ENCODE measurements at regions not wholly inside any gene's neighbourhood (a gene's known extent, or its start where the extent isn't known, plus 50 kb on each side); places are given as distances from the start of the nearest gene placed in this dataset.

DNA sequence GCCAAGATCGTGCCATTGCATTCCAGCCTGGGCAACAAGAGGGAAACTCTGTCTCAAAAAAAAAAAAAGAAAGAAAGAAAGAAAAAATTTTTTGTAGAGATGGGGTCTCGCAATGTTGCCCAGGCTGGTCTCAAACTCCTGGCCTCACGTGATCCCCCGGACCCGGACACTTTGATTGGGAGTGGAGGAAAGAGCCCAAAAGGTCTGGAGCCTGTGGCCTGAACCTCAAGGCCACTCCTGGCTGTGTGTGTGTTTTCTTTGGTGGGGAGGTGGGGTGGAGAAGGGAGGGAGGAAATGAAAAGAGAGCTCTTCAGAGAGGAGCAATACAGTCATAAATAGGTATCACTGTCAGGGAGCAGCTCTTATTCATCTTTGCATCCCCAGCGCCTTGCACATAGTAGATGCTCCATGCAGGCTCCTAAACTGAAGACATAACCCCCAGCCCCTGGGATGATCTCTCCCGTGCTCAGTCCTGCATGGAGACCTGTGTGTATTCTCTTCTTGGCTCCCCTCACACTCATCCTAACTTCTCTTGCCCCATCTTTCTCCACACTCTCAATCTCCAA is 75.7 kb downstream of the FGD2 start:
- TF ChIP-seq POLR2A (IDR thresholded peaks at IDR 0.05) (no peak), POLR2AphosphoS5 (IDR thresholded peaks at IDR 0.05) (no peak)
